A673 (cell line): ENCODE measurements at regions not wholly inside any gene's neighbourhood (a gene's known extent, or its start where the extent isn't known, plus 50 kb on each side); places are given as distances from the start of the nearest gene placed in this dataset.

Source experiments
- EZH2 ChIP-seq: fragments of 200-600 bp; sonication (generic); IDR thresholded peaks from 2 replicates; pipeline ENCODE4 v1.6.1; 2017; ENCODE audit warnings: borderline replicate concordance, low read depth, mild to moderate bottlenecking, mixed read lengths, antibody characterized with exemption, low read length; ENCODE audit not compliant: poor library complexity, severe bottlenecking
- TF ChIP-seq, protein P1 (sequence below): fragments of 300-800, 200-600 bp; sonication (generic); conservative IDR thresholded peaks from 2 replicates; pipeline ENCODE4 v1.5.1; 2017; ENCODE audit warnings: low read depth, mild to moderate bottlenecking, antibody characterized with exemption, low read length, moderate library complexity, mixed read lengths

- TF ChIP-seq, protein P1, sequence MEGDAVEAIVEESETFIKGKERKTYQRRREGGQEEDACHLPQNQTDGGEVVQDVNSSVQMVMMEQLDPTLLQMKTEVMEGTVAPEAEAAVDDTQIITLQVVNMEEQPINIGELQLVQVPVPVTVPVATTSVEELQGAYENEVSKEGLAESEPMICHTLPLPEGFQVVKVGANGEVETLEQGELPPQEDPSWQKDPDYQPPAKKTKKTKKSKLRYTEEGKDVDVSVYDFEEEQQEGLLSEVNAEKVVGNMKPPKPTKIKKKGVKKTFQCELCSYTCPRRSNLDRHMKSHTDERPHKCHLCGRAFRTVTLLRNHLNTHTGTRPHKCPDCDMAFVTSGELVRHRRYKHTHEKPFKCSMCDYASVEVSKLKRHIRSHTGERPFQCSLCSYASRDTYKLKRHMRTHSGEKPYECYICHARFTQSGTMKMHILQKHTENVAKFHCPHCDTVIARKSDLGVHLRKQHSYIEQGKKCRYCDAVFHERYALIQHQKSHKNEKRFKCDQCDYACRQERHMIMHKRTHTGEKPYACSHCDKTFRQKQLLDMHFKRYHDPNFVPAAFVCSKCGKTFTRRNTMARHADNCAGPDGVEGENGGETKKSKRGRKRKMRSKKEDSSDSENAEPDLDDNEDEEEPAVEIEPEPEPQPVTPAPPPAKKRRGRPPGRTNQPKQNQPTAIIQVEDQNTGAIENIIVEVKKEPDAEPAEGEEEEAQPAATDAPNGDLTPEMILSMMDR = no peak
- TF ChIP-seq EZH2 = no peak
Measured at GRCh38 chr2:153405196-153405595, 73.4 kb downstream of the RPRM start.
